ENCODE measurements at regions not wholly inside any gene's neighbourhood (a gene's known extent, or its start where the extent isn't known, plus 50 kb on each side); places are given as distances from the start of the nearest gene placed in this dataset.

- Histone ChIP-seq H3K4me3 (no peak overlapping the region), H3K36me3 (no peaks in the 10 kb centered on the region), H3K9me3 (peaks cover 0 to 7% of the 10 kb centered on the region in 2 donors), H3K4me1 (no peaks in the 10 kb centered on the region), H3K27me3 (no peaks in the 10 kb centered on the region), H3K27ac (no peak overlapping the region)
- DNase-seq (ENCODE audit: low spot score) = no peak
- TF ChIP-seq CTCF (IDR thresholded peaks at IDR 0.05) = no peak
Observed at GRCh38 chr12:47458279-47458678, 247.6 kb downstream of the RPAP3 start.

GRCh38 chr12:47449797-47450196 lies 256.0 kb downstream of the RPAP3 start:
- Histone ChIP-seq H3K27me3 (no peaks in the 10 kb centered on the region), H3K4me3 (no peak overlapping the region), H3K4me1 (no peaks in the 10 kb centered on the region), H3K9me3 (no peaks in the 10 kb centered on the region), H3K36me3 (no peaks in the 10 kb centered on the region), H3K27ac (no peak overlapping the region)
- no peak for TF ChIP-seq CTCF (IDR thresholded peaks at IDR 0.05)
- no peak for DNase-seq (ENCODE audit: low spot score)

- H3K9me3 ChIP-seq = peaks cover 0 to 23% of the 10 kb centered on the region in 2 donors
Observed at GRCh38 chr12:47442310-47442709, 263.5 kb downstream of the RPAP3 start.

GRCh38 chr12:47441490-47441889 lies 264.3 kb downstream of the RPAP3 start:
- no peaks in the 10 kb centered on the region for H3K36me3 ChIP-seq
- no peak overlapping the region for H3K27ac ChIP-seq
- no peak overlapping the region for H3K4me3 ChIP-seq
- TF ChIP-seq CTCF (IDR thresholded peaks at IDR 0.05) = no peak
- no peaks in the 10 kb centered on the region for H3K27me3 ChIP-seq
- no peak for DNase-seq (ENCODE audit: low spot score)
- peaks cover 0 to 23% of the 10 kb centered on the region in 2 donors for H3K9me3 ChIP-seq
- no peaks in the 10 kb centered on the region for H3K4me1 ChIP-seq

More at GRCh38 chr12:47442310-47442709, 263.5 kb downstream of the RPAP3 start:
- no peak overlapping the region for H3K4me3 ChIP-seq
- H3K27me3 ChIP-seq = no peaks in the 10 kb centered on the region
- H3K36me3 ChIP-seq = no peaks in the 10 kb centered on the region
- no peak overlapping the region for H3K27ac ChIP-seq
- no peak for TF ChIP-seq CTCF (IDR thresholded peaks at IDR 0.05)
- no peaks in the 10 kb centered on the region for H3K4me1 ChIP-seq
- no peak for DNase-seq (ENCODE audit: low spot score)

GRCh38 chr12:47438175-47438574 lies 267.7 kb downstream of the RPAP3 start:
- H3K9me3 ChIP-seq = peaks cover 0 to 11% of the 10 kb centered on the region in 2 donors
- TF ChIP-seq CTCF (IDR thresholded peaks at IDR 0.05) = no peak
- no peak overlapping the region for H3K4me3 ChIP-seq
- no peaks in the 10 kb centered on the region for H3K4me1 ChIP-seq
- no peak for DNase-seq (ENCODE audit: low spot score)
- no peaks in the 10 kb centered on the region for H3K36me3 ChIP-seq
- no peaks in the 10 kb centered on the region for H3K27me3 ChIP-seq
- no peak overlapping the region for H3K27ac ChIP-seq

- Histone ChIP-seq H3K4me3 (no peak overlapping the region), H3K27ac (no peak overlapping the region), H3K27me3 (no peaks in the 10 kb centered on the region), H3K9me3 (peaks cover 0 to 9% of the 10 kb centered on the region in 2 donors), H3K4me1 (no peaks in the 10 kb centered on the region), H3K36me3 (no peaks in the 10 kb centered on the region)
- no peak for DNase-seq (ENCODE audit: low spot score)
- no peak for TF ChIP-seq CTCF (IDR thresholded peaks at IDR 0.05)
Observed at GRCh38 chr12:47437570-47437969, 268.3 kb downstream of the RPAP3 start.
